ENCODE measurements at regions not wholly inside any gene's neighbourhood (a gene's known extent, or its start where the extent isn't known, plus 50 kb on each side); places are given as distances from the start of the nearest gene placed in this dataset.

- TF ChIP-seq POLR2A (IDR thresholded peaks at IDR 0.05) (no peak), CTCF (IDR thresholded peaks at IDR 0.05) (no peak)
Observed at GRCh38 chr13:105897575-105897974, 637.9 kb downstream of the EFNB2 start.

Data from right lobe of liver (tissue), 4 donors.